ENCODE measurements at regions not wholly inside any gene's neighbourhood (a gene's known extent, or its start where the extent isn't known, plus 50 kb on each side); places are given as distances from the start of the nearest gene placed in this dataset.
"Not testable (repeated sequence)": the region's sequence is repeated elsewhere in the genome, so short reads cannot be mapped to it uniquely, and the experiment has no call there.

DNA sequence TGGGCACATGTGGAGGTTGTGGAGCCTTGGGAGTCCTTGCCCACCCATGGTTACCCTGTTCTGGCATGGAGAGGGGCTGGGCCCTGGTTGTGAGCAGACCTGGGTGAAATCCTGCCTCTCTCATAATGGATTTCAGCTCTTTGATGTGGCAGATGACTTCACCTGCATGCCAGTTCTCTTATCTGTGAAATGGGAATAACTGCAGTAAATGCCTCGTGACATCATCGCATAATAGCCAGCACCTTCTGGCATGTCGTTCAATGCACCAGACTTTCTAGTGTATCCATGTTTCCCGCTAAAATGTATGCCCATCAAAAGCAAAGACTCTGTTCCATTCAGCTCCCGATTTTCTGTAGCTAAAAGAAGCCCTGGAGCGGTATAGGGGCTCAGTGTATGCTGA is 197.6 kb downstream of the MAF start:
- DNase-seq, result no peak

DNA sequence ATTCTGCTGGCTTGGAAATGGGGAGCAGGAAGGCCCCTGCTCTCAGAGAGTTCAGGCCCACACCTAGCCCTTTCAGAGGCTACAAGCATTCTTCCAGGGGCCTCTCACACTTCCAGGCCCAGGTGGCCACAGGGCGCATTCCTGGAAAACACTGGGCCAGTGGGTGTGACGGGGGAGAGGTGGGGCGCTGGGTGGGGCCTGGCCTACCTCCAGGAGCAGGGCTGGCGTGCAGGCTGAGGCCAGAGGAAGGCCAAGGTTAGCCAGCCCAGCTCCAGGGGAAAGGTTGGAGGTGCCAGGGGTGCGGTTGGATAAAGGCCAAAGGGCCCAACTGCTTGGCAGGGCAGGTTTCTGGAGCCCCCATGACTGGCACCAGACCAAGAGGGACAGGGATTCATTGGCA is 198.2 kb downstream of the MAF start:
- no peak for DNase-seq

DNA sequence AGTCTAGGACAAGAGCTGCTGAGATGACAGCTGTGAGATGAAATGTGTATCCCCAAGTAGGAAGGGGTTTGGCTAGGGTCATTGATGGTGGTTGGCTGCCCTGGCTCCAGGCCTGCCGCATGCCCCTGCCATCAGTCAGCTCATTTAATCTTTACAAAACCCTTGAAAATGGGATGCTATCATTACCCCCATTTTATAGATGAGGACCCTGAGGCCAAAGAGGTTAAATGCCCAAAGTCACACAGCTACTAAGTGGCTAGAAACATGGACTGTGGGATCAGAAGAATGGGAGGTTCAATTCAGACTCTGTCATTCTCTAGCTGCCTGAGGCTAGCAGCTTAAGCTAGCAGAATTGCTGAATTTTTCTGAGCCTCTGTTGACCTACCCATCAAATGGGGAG is 198.8 kb downstream of the MAF start:
- no peak for DNase-seq

DNA sequence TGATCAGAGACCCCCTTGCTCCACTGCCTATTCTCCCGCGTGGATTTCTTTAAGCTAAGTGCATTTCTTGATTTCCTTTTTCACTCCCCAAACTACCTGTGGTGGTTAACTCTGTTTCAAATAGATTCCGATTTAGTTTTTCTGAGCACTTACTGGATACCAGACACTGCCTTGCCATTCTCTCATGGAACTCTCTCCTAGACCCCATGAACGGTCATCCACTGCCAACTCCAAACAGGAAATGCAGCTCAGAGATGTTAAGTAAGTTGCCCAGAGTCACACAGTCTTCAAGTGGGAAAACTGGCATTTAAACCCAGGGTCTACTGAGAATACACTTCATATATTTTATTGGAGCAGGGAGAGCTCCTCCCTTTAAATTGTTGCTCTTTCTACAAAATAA is 199.4 kb downstream of the MAF start:
- no peak for DNase-seq

DNA sequence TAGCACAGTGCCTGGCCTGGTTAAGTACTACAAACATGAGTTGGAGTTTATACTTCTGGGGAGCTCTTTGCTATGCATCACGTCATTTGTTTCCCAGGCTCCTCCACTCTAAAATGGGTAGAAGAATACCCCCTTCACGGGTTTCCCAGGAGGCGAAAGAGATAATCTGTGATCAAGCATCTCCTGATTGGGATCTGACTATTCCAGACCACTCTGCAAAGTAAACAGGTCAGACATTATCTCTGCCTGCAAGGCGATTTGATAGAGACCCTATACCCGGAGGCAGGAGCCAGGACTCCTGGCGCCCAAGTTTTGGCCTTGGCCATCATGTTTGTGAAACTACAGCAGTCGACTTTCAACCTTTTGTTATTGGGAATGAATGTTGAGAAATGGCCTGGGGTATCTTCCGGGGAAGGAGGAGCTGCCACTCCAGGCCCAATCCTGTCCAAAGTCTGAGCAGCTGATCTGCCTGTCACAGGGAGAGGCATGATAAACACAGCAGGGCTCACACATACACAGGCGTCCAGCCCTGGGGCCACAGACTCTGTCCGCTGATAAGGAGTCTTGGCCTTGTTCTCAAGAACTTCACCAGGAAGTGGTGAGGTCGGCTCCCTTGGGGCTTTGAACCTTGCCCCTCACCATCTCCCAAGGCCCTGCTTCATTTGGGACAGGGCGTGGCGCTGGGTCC is 199.9 kb downstream of the MAF start:
- no peak for DNase-seq

DNA sequence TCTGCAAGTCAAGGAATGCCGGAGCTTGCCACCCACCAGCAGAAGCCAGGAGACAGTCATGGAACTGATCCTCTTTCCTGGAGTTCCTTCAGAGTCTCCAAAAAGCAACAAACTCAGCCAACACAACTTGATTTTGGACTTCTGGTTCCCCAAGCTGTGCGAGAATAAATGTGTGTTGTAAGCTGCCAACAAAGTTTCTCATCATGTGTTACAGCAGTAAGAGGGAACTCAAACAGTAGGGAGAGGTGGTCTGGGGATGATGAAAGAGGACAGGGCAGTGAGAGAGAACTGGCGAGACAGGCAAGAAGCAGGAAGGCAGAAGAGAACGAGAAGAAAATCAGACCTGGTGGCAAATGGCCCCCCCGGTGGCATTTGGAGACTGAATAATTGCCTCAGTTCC is 204.9 kb downstream of the MAF start:
- no peak for DNase-seq

DNA sequence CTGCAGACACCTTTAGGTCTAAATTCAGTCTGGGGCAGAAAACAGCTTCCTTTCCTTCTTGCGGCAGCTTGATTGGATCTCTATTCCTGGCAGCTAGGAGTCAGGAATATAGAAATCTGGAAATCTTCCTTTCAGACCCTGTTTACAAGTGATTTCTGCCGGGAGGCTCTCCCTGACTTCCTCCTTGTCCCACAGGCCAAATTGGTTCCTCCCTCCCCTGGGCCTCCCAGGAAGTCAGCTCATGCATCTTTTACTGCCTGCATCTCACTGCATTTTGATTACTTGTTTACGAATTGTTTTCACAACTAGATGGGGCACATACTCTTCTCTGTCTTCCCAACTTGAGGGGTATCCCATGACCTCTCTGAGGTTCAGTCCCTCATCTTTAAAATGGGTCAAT is 206.3 kb downstream of the MAF start:
- no peak for DNase-seq

DNA sequence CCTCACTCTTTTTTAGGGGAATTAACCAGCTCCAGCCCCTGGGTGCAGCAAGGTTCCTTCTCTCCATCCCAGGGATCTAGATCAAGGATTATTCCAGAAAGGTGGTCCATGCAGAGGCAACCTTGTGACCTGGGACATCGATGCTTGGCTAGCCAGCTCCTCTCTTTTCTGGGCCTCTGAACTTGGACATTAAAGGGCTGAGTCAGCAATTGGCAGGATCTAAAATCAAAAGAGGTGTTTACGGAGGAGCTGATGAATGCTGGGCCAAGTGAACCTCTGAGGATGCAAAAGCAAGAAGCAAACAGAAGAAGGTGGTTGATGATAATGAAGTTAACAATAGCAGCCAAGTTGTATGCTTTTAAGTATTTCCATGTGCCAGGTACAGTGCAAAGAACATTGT is 207.0 kb downstream of the MAF start:
- no peak for DNase-seq

DNA sequence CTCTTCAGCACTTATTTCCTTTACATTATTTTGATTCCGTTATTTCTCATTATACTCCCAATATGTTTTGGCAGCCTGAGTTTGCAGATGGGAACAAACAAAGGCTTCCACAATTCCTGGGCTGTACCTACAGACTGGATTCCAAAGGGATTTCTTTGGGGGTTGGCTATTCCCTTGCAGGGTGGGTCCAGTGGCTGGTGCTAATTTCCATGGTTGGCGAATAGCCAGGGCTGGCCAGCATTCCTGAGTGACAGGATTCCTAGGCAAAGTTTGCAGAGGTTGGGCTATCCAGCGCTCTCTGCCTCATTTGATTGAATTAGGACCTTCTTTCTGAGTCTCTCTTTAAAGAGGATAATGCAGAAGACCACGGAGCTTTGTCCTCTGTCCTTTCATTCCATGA is 207.4 kb downstream of the MAF start:
- no peak for DNase-seq

DNA sequence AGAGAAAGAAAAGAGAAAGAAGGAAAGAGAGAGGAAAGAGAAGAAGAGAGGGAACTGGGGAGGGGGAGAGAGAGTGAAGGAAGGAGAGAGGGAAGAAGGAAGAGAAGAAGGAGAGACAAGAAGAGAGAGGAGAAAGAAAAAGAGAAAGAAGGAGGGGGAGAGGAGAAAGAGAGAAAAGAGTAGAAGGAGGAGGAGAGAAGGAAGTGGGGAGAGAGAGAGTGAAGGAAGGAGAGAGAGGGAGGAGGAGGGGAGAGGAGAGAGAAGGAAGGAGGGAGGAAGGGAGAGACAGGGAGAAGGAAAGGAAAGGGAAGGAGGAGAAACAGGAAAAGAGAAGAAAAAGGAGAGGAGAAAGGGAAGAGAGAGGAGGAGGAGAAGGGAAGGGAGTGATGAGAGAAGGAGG is 208.5 kb downstream of the MAF start:
- DNase-seq, result no peak

DNA sequence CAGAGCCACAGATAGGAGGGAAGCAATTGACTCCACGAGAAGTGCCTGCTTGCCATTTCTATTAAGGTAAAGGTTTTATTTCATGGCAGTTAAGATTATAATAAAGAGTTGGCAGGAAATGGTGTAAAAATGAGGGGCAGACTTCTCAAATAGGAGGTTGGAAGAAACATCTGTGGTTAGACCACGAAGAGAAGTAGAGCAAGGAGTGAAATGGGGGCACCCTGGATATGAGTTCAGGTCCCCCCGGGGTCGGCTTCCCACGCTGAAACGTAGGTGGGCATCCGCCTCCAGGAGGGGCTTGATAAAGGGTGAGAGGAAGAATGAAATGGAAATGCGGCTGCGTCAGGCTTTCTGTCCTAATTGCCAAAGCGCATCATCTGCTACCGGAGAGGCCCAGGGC is 209.1 kb downstream of the MAF start:
- no peak for DNase-seq

DNA sequence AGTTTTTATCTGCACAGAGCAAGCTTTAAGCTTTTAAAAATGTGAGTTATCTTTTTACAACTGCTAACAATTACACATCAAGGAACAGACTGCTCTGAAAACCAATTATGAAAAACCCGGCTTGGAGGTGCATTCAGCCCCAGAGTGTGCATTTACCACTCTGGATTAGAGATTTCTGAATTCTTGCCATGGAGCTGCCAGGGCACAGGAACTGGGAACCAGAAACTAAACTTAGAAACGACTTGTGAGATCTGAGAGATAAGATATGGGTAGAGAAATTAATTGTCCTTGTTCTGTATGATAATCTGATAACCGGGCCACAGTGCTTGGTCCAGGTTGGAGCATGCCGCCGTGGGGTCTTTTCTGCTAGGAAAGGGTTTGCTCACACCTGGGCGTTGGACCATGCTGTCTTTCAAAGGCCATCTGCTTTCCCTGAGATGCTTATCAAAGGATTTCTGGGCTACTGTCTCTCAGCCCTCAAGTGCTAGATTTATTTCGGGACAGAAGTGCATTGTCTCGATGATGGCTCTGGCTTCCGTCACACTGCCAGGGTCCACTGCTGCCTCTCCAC is 210.0 kb downstream of the MAF start:
- DNase-seq, result no peak

DNA sequence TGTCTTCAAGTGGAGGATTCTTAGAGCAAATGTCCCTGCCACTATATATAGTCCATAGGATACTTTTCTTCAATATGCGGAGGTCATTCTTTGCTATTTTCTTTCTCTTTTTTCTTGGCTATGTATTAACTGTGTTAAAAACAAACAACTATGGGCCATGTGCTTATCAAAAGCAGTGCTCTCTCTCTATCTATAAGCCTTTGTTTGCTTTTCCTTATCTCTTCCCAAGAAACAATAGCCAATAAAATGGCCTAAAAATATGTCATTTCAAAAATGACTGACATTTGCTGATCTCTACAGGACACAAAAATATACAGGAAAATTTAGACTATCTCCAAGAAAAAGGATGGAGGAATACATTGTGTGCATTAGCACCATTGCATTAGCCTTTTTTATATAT is 212.1 kb downstream of the MAF start:
- no peak for DNase-seq

DNA sequence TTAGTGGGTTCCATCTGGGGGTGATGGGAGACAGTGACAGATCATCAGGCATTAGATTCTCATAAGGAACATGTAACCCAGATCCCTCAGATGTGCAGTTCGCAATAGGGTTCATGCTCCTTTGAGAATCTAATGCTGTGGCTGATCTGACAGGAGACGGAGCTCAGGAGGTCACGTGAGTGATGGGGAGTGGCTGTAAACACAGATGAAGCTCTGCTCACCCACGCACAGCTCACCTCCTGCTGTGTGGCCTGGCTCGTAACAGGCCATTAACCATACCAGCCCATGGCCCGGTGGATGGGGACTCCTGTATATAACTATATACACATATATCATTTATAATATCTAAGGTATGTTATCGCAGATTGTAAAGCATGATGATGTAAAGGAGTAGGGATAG is 214.2 kb downstream of the MAF start:
- no peak for DNase-seq

DNA sequence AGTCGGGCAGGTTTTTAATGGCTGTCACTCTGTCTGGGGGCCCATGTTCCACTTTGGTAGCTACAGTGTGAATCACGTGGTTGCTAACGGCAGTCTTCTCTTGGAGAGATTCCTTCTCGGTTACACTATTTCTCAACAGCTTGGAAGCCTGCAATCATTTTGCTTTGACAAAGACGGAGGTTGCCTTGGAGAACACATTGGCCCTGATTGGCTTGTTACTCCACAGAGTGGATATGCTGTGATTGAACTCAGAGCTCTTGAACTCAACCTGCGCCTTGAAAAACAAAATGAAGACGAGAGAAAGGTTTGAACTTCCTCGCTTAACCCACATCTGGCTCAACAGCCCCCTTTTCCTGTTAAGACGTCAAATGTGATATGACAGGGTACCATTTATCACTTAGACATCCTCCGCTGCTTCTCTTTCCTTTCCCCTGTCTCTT is 218.9 kb downstream of the MAF start:
- no peak for DNase-seq

DNA sequence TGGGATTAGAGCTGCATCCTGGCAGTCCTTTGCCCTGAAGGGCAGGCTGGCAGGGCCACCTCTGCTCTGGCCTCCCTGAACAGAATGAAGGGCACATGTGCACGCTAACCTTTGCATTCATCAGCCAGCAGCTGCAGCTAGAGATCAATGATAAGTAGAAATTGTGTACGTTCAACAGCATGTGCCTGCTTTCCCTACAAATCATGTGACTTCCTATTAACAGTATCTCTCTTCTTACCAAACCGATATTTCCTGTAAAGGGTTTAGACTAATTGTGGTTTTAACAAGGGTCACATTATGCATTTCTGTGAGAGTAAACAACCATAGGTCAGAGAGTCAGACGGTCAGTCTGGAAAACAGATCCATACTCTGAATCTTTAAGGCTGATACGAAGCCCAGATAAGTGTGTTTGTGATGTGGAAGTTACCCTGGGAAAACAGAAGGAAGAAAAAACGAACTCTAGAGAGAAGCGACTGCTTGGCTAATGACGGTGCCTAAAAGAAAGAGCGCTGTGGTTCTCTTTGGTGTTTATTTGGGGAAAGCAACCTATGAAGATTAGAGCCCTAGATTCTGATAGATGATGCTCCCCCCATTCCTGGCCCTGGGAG is 219.4 kb downstream of the MAF start:
- DNase-seq, result no peak

DNA sequence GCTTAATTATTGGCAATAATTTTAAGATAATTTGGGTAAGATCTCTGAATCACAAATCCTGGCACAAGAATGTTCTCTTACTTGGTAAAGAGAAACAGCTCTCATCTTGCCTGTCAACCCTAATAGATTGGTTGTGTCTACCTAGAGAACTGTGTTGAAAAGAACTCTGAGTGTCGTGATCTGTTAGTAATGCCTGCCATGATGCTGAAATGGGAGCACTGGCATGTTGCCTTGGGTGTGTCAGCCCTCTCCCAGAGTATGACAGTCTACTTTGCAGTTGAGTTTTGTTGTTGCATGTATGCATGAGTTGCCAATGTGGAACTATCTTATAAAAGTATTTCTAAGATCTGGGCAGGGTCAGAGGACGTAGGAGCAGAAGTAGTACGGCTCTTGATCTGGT is 221.4 kb downstream of the MAF start:
- DNase-seq, result no peak

DNA sequence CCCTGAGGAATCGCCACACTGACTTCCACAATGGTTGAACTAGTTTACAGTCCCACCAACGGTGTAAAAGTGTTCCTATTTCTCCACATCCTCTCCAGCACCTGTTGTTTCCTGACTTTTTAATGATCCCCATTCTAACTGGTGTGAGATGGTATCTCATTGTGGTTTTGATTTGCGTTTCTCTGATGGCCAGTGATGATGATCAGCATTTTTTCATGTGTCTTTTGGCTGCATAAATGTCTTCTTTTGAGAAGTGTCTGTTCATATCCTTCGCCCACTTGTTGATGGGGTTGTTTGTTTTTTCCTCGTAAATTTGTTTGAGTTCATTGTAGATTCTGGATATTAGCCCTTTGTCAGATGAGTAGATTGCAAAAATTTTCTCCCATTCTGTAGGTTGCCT is 223.5 kb downstream of the MAF start:
- not testable (repeated sequence) for DNase-seq

DNA sequence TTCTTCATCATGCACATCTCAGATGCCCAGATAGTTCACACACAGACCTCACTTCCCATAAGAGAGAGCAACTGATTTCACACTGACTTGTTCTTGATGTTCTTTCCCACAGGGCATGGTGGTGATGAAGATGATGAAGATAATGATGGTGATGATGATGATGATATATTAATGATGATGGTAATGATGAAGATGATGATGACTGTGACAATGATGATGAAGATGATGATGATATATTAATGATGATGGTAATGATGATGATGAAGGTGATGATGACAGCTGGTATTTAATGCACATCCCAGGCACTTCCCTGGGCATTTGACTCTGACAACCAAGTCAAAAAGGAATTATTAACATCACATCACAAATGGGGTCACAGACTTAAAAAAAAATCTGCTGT is 225.2 kb downstream of the MAF start:
- no peak for DNase-seq

DNA sequence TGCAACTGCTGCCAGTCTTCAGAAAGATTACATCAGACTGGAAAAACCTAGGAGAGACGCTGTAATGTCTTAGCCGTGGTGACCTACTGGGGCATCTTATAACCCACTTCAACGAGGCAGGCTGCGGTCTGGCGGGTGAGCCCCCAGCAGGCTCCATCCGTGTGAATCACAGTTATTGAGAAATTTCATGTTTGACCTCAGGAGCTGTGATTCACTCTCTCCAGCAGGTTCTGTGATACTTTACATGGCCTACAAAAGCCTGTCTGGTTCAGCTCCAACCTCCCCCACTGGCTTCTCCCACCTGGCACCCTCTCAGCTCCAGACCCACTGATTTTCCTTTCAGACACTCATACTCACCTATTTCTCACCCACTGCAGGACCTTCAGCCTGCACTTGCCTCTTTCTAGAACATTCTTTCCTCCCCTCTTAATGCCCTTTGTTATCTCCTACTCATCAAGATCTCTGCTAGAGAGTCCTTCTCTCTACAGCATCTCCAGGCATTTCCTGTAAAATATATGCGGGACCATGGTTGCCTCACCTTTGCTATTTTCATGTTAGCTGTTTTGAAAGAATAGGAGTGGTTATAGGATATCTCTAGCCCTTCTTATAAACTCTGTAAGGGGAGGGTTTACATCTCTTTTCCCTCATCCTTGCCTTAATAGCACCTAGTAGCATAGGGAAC is 227.9 kb downstream of the MAF start:
- DNase-seq, result no peak

DNA sequence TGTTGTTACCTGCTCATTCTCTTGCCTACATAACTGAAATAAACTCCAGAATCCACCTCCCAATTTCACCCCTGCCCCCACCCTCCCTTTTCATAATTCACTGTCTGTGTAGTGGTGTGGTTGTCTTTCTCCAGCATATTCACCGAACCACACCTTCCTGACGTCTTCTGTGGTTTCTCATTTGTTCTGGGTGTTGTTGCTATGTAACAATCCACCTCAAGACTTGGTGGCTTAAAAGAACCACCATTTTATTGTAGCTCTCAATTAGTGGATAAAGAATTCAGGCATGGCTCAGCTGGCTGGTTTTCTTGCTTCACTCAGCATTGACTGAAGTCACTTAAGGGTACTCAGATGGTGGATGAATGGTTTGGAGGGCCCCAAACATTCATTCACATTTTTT is 229.8 kb downstream of the MAF start:
- DNase-seq, result no peak

DNA sequence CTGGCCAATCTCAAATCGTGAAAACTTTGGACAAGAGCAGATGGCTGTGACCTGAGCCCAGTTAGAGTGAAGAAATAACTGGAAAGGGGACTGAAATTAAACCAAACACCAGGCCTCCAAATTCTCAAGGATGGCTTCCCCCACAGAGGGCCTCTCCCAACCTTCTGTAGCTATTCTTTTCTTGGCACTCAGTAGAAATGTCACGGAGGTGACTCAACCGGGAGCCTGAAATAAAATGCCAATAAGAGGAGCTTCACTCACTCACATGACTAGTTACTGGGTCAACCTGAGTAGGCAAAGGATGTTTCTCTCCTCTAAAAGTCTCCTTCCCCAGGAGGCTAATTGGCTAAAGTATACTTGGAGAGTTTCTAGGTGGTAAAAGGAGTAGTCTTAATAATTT is 230.7 kb downstream of the MAF start:
- DNase-seq, result no peak

DNA sequence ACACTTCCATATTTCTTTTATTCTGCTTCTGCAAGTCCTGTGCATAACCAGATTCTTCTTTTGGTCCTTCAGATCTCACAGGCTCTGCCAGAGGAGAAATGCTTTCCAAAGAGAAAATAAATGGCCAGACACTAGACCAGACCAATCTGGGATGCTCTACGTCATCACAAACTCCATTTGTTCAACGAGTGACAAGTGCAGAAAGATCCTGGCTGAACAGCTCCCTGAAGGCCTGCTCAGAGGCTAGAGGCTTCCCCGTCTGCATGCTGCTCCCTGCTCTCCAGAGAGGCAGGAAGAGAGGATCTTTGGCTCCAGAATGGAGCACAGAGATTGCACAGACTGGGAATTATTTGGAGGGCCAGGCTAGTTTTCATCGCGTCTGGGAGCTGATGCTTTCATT is 232.7 kb downstream of the MAF start:
- no peak for DNase-seq

DNA sequence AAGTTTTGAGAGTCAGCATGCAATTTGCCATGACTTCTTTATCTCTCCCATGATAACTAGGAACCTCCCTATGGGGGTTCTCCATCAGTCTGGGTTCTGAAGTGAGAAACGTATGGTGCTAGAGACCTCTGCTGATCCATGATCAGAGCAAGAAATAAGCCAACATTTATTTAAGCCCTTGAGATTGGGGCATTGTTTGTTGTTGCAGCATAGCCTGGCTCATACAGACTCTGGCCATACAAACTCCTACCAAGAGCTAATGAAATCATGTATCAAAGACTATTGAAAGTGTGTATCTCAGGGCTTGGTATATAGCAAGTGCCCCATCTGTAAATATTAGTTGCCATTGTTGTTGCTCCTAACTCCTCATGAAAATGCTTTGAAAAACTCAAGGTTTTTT is 233.9 kb downstream of the MAF start:
- no peak for DNase-seq

Measured in DMS53 (cell line).